Raji (cell line): ENCODE measurements at regions not wholly inside any gene's neighbourhood (a gene's known extent, or its start where the extent isn't known, plus 50 kb on each side); places are given as distances from the start of the nearest gene placed in this dataset.

Experiments used
- POLR2A ChIP-seq: IDR thresholded peaks from 2 replicates; pipeline ENCODE4 v1.6.1; 2011; ENCODE audit warnings: low read depth, low read length, control low read depth; ENCODE audit not compliant: insufficient read depth

GRCh38 chr16:86202267-86202666 lies 303.3 kb downstream of the IRF8 start:
- no peak for TF ChIP-seq POLR2A

- no peak for TF ChIP-seq POLR2A
Observed at GRCh38 chr16:86202760-86203426, 303.9 kb downstream of the IRF8 start.

GRCh38 chr16:86203557-86204275 lies 304.8 kb downstream of the IRF8 start:
- no peak for TF ChIP-seq POLR2A

GRCh38 chr16:86205521-86206245 lies 304.6 kb upstream of the FOXF1 start:
- TF ChIP-seq POLR2A = no peak

- TF ChIP-seq POLR2A = no peak
Observed at GRCh38 chr16:86207350-86207749, 303.0 kb upstream of the FOXF1 start.

- TF ChIP-seq POLR2A = no peak
Observed at GRCh38 chr16:86209202-86209601, 301.1 kb upstream of the FOXF1 start.

- no peak for TF ChIP-seq POLR2A
Observed at GRCh38 chr16:86210403-86211193, 299.7 kb upstream of the FOXF1 start.

- TF ChIP-seq POLR2A = no peak
Observed at GRCh38 chr16:86211265-86211664, 299.1 kb upstream of the FOXF1 start.

- no peak for TF ChIP-seq POLR2A
Observed at GRCh38 chr16:86211800-86212199, 298.5 kb upstream of the FOXF1 start.

- no peak for TF ChIP-seq POLR2A
Observed at GRCh38 chr16:86212706-86213436, 297.5 kb upstream of the FOXF1 start.

- TF ChIP-seq POLR2A = no peak
Observed at GRCh38 chr16:86213437-86214205, 296.7 kb upstream of the FOXF1 start.

GRCh38 chr16:86214326-86215232 lies 295.7 kb upstream of the FOXF1 start:
- TF ChIP-seq POLR2A = no peak

GRCh38 chr16:86215233-86215978 lies 294.9 kb upstream of the FOXF1 start:
- TF ChIP-seq POLR2A = no peak
